GM06990 (cell line): ENCODE measurements at regions not wholly inside any gene's neighbourhood (a gene's known extent, or its start where the extent isn't known, plus 50 kb on each side); places are given as distances from the start of the nearest gene placed in this dataset.
A peak's percentile ranks its signal among the peaks of the same experiment; 100 is the strongest.

Experiments used
- DNase-seq: peaks from one replicate; pipeline ENCODE4 v3.0.0-alpha.2; 2011; ENCODE audit not compliant: insufficient read length; ENCODE audit errors: extremely low read depth
- H3K27me3 ChIP-seq: replicated peaks from 2 replicates; pipeline ENCODE4 v1.6.0; 2011; ENCODE audit warnings: low read length; ENCODE audit not compliant: control insufficient read depth, insufficient read depth
- H3K36me3 ChIP-seq: 2 replicates; pipeline ENCODE4 v1.5.1; 2011; ENCODE audit warnings: low read length; ENCODE audit not compliant: control insufficient read depth, insufficient read depth
- H3K4me3 ChIP-seq: replicated peaks from 2 replicates; pipeline ENCODE4 v1.5.1; 2011; ENCODE audit warnings: low read depth, mild to moderate bottlenecking, control low read depth, low read length
- TF ChIP-seq, protein P1 (sequence below): IDR thresholded peaks from 2 replicates; pipeline ENCODE4 v1.5.1; 2011; ENCODE audit warnings: low read length, control low read depth, mild to moderate bottlenecking, inconsistent platforms; ENCODE audit not compliant: insufficient read depth, poor library complexity, severe bottlenecking

GRCh38 chr3:88000853-88001252, 58.0 kb downstream of the CGGBP1 start:
- H3K27me3 ChIP-seq = no peaks in the 10 kb centered on the region
- TF ChIP-seq, protein P1, sequence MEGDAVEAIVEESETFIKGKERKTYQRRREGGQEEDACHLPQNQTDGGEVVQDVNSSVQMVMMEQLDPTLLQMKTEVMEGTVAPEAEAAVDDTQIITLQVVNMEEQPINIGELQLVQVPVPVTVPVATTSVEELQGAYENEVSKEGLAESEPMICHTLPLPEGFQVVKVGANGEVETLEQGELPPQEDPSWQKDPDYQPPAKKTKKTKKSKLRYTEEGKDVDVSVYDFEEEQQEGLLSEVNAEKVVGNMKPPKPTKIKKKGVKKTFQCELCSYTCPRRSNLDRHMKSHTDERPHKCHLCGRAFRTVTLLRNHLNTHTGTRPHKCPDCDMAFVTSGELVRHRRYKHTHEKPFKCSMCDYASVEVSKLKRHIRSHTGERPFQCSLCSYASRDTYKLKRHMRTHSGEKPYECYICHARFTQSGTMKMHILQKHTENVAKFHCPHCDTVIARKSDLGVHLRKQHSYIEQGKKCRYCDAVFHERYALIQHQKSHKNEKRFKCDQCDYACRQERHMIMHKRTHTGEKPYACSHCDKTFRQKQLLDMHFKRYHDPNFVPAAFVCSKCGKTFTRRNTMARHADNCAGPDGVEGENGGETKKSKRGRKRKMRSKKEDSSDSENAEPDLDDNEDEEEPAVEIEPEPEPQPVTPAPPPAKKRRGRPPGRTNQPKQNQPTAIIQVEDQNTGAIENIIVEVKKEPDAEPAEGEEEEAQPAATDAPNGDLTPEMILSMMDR = no peak
- H3K36me3 ChIP-seq = no peaks in the 10 kb centered on the region
- DNase-seq = no peak
- H3K4me3 ChIP-seq = peak overlapping the region; percentile 33; the same call in 1 of the 2 replicates

- H3K36me3 ChIP-seq = no peaks in the 10 kb centered on the region
- H3K4me3 ChIP-seq = no peak overlapping the region
- H3K27me3 ChIP-seq = no peaks in the 10 kb centered on the region
- TF ChIP-seq, protein P1 = no peak
- DNase-seq = no peak
Measured at GRCh38 chr3:87997966-87998365, 60.8 kb downstream of the CGGBP1 start.

GRCh38 chr3:87997298-87997697, 61.5 kb downstream of the CGGBP1 start:
- DNase-seq = no peak
- TF ChIP-seq, protein P1 = no peak
- Histone ChIP-seq H3K4me3 (no peak overlapping the region), H3K36me3 (no peaks in the 10 kb centered on the region), H3K27me3 (no peaks in the 10 kb centered on the region)

- TF ChIP-seq, protein P1 = no peak
- no peak overlapping the region for H3K4me3 ChIP-seq
- no peak for DNase-seq
Measured at GRCh38 chr3:87996882-87997281, 61.9 kb downstream of the CGGBP1 start.

GRCh38 chr3:87993566-87993965, 65.2 kb downstream of the CGGBP1 start:
- Histone ChIP-seq H3K36me3 (no peaks in the 10 kb centered on the region), H3K4me3 (no peak overlapping the region), H3K27me3 (no peaks in the 10 kb centered on the region)
- TF ChIP-seq, protein P1 = no peak
- DNase-seq = no peak

More at GRCh38 chr3:87996882-87997281, 61.9 kb downstream of the CGGBP1 start:
- Histone ChIP-seq H3K36me3 (no peaks in the 10 kb centered on the region), H3K27me3 (no peaks in the 10 kb centered on the region)

DNA sequence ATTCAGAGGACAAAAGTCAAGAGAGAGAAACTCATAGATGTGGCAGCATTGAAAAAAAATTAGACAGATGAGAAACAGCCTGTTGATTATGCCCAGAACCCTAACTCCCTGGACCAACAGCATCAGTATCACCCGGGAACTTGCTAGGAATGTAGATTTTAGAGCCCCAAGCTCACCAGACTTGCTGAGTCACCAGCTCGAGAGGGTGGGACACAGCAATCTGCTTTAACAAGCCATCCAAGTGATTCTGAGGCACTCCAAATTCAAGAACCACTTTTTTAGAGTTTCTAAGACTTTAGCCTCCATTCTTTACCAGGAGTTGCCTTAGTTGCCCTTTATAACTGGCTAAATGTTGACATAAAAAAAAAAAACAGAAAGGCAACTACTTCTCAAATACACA, 70.9 kb downstream of the CGGBP1 start:
- TF ChIP-seq, protein P1 = no peak
- DNase-seq = no peak

More for the DNA sequence above, 70.9 kb downstream of the CGGBP1 start:
- no peaks in the 10 kb centered on the region for H3K36me3 ChIP-seq
- H3K4me3 ChIP-seq = no peak overlapping the region
- no peaks in the 10 kb centered on the region for H3K27me3 ChIP-seq
